ENCODE measurements at regions not wholly inside any gene's neighbourhood (a gene's known extent, or its start where the extent isn't known, plus 50 kb on each side); places are given as distances from the start of the nearest gene placed in this dataset.

DNA sequence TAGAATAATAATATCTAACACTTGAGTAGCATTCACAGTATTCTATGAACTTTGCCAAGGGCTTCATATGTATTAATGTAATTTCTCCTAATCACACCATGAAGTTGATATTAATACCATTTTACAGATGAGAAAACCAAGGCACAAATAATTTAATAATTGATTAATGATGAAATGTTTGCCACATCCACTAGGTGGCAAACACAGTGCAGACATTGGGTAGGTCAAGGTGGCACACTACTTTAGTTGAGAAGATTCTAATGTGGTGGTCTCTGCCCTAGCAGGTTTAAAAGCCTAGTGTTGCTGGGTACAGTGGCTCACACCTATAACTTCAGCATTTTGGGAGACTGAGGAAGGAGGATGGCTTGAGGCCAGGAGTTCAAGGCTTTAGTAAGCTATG is 412.4 kb downstream of the SUCLA2 start:
- no peak overlapping the region for H3K27ac ChIP-seq (replicated peaks)
- TF ChIP-seq, protein P1, sequence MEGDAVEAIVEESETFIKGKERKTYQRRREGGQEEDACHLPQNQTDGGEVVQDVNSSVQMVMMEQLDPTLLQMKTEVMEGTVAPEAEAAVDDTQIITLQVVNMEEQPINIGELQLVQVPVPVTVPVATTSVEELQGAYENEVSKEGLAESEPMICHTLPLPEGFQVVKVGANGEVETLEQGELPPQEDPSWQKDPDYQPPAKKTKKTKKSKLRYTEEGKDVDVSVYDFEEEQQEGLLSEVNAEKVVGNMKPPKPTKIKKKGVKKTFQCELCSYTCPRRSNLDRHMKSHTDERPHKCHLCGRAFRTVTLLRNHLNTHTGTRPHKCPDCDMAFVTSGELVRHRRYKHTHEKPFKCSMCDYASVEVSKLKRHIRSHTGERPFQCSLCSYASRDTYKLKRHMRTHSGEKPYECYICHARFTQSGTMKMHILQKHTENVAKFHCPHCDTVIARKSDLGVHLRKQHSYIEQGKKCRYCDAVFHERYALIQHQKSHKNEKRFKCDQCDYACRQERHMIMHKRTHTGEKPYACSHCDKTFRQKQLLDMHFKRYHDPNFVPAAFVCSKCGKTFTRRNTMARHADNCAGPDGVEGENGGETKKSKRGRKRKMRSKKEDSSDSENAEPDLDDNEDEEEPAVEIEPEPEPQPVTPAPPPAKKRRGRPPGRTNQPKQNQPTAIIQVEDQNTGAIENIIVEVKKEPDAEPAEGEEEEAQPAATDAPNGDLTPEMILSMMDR (IDR thresholded peaks at IDR 0.05; ENCODE audit: borderline replicate concordance) = no peak
- no peaks in the 10 kb centered on the region for H3K36me3 ChIP-seq
- H3K27me3 ChIP-seq (ENCODE audit: low read depth) = no peaks in the 10 kb centered on the region
- intact Hi-C loops (cut with micrococcal nuclease) = no loop called here
- DNase-seq = no peak
- peaks cover 37% of the 10 kb centered on the region for H3K9me3 ChIP-seq (replicated peaks)
- H3K4me3 ChIP-seq = no peak overlapping the region
- no peaks in the 10 kb centered on the region for H3K4me1 ChIP-seq

DNA sequence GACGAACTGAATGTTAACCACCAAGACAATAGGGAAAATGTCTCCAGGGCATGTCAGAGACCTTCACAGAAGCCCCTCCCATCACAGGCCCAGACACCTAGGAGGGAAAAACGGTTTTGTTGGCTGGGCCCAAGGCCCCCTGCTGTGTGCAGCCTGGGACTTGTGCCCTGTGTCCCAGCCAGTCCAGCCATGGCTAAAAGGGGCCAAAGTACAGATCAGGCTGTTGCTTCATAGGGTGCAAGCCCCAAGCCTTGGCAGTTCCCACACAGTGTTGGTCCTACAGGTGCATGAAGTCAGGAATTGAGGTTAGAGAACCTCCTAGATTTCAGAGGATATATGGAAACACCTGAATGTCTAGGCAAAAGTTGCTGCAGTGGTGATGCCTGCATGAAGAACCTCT is 428.7 kb downstream of the SUCLA2 start:
- Histone ChIP-seq H3K9me3 (replicated peaks) (peaks cover 80% of the 10 kb centered on the region), H3K36me3 (no peaks in the 10 kb centered on the region), H3K27ac (replicated peaks) (no peak overlapping the region), H3K27me3 (ENCODE audit: low read depth) (no peaks in the 10 kb centered on the region), H3K4me3 (no peak overlapping the region), H3K4me1 (no peaks in the 10 kb centered on the region)
- DNase-seq = no peak
- TF ChIP-seq, protein P1 (IDR thresholded peaks at IDR 0.05; ENCODE audit: borderline replicate concordance) = no peak
- intact Hi-C loops (cut with micrococcal nuclease) = no loop called here

DNA sequence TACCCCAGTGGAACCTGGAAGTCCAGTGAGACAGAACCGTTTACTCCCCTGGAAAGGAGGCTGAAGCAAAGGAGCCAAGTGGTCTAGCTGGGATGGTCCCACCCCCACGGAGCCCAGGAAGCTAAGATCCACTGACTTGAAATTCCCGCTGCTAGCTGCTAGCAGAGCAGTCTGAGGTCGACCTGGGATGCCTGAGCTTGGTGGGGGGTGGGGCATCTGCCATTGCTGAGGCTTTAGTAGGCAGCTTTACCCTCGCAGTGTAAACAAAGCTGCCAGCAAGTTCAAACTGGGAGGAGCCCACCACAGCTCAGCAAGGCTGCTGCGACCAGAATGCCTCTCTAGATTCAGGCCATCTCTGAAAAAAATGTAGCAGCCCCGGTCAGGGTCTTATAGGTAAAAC is 437.0 kb downstream of the SUCLA2 start:
- H3K27me3 ChIP-seq (ENCODE audit: low read depth) = peaks cover 10% of the 10 kb centered on the region
- DNase-seq = no peak
- intact Hi-C loops (cut with micrococcal nuclease) = no loop called here
- H3K9me3 ChIP-seq (replicated peaks) = peaks cover 33% of the 10 kb centered on the region
- no peaks in the 10 kb centered on the region for H3K4me1 ChIP-seq
- no peak overlapping the region for H3K27ac ChIP-seq (replicated peaks)
- no peaks in the 10 kb centered on the region for H3K36me3 ChIP-seq
- no peak overlapping the region for H3K4me3 ChIP-seq
- TF ChIP-seq, protein P1 (IDR thresholded peaks at IDR 0.05; ENCODE audit: borderline replicate concordance) = no peak

DNA sequence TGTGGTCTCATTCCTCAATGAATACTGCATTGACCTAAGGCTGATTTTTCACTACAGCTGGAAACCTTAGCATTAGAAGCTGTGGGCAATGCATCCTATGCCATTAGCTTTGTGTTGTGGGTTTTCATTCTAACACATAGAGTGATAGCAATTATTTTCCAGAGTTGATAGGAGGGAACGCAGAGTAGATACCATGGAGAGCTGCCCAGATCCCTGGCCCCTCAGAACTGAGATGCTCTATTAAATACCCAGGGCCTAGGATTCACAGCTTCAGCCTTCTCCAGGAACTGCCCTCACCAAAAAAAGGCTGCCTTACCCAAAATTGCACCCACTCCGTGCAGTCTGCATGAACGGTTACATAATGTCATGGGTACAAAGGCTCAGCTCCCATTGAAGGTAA is 444.4 kb downstream of the SUCLA2 start:
- Histone ChIP-seq H3K4me3 (no peak overlapping the region), H3K27me3 (ENCODE audit: low read depth) (no peaks in the 10 kb centered on the region), H3K9me3 (replicated peaks) (no peaks in the 10 kb centered on the region), H3K27ac (replicated peaks) (no peak overlapping the region), H3K4me1 (no peaks in the 10 kb centered on the region), H3K36me3 (no peaks in the 10 kb centered on the region)
- TF ChIP-seq, protein P1 (IDR thresholded peaks at IDR 0.05; ENCODE audit: borderline replicate concordance) = no peak
- intact Hi-C loops (cut with micrococcal nuclease) = no loop called here
- DNase-seq = no peak

DNA sequence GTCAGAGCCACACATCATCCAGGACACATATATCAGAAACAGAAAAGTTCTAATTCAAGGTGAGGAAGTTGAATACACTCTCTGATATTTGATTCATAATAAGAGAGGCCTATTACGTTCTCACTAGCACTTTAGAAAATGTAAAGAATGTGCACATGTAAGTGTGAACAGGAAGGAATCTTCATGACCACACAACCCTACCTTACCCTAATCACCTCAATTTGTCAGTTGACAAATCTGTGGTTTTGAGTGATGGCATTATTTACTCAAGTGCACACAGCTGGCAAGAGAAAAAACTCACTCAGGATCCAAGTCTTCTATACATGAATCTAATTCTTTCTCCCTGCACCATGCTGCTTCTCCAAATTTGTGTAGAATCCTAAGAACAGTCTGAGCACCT is 445.8 kb downstream of the SUCLA2 start:
- no peak overlapping the region for H3K27ac ChIP-seq (replicated peaks)
- no peaks in the 10 kb centered on the region for H3K27me3 ChIP-seq (ENCODE audit: low read depth)
- H3K9me3 ChIP-seq (replicated peaks) = no peaks in the 10 kb centered on the region
- no peak overlapping the region for H3K4me3 ChIP-seq
- no peaks in the 10 kb centered on the region for H3K4me1 ChIP-seq
- TF ChIP-seq, protein P1 (IDR thresholded peaks at IDR 0.05; ENCODE audit: borderline replicate concordance) = no peak
- DNase-seq = no peak
- intact Hi-C loops (cut with micrococcal nuclease) = no loop called here
- H3K36me3 ChIP-seq = no peaks in the 10 kb centered on the region

All from left ventricle myocardium inferior (tissue), 1 donor.